ENCODE measurements at regions not wholly inside any gene's neighbourhood (a gene's known extent, or its start where the extent isn't known, plus 50 kb on each side); places are given as distances from the start of the nearest gene placed in this dataset.

DNA sequence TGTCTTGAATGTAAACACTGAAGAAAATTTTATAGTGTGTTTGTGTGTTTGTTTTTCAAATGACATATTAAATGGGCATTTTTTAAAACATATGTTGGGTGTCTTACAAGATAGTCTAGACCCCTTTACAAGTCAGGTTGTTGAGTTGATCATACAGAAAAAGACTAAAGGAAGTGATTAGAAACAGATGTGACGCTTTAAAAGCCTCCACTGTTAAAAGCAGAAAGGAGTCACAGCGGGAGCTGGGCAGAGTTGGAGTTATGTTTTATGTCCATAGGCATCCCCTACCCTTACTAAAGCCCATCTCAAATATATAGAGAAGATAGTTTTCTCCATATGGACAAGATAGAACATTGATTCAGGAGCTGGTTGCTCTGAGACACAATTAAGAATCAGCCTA is 393.9 kb downstream of the PLPP3 start:
- Histone ChIP-seq H3K36me3 (ENCODE audit: insufficient read depth, low read length) (no peaks in the 10 kb centered on the region), H3K4me2 (ENCODE audit: low read length) (no peak overlapping the region), H3K9me2 (ENCODE audit: insufficient read depth, low read length) (no peaks in the 10 kb centered on the region), H3K27ac (ENCODE audit: low read depth, low read length, poor library complexity, severe bottlenecking) (no peak overlapping the region), H3K79me2 (ENCODE audit: insufficient read depth, low read depth, low read length) (no peaks in the 10 kb centered on the region), H3K9me3 (ENCODE audit: low read length) (no peaks in the 10 kb centered on the region), H3K4me3 (ENCODE audit: low read depth, low read length, poor library complexity, severe bottlenecking) (no peak overlapping the region), H4K20me1 (ENCODE audit: insufficient read depth, low read length) (no peaks in the 10 kb centered on the region), H3K4me1 (ENCODE audit: insufficient read depth, low read length, poor library complexity, severe bottlenecking) (no peaks in the 10 kb centered on the region), H2AFZ (ENCODE audit: low read length) (no peak overlapping the region)
- CTCF ChIA-PET (ENCODE audit: unreplicated experiment) = interaction anchor here (0.6 kb wide), 1 partner anchor 264 kb away, joined by 3 read pairs; no protein-coding TSS in a partner anchor
- TF ChIP-seq EZH2phosphoT487 (IDR thresholded peaks at IDR 0.05; ENCODE audit: borderline replicate concordance, low read depth, low read length) = no peak
- TF ChIP-seq, protein P1, sequence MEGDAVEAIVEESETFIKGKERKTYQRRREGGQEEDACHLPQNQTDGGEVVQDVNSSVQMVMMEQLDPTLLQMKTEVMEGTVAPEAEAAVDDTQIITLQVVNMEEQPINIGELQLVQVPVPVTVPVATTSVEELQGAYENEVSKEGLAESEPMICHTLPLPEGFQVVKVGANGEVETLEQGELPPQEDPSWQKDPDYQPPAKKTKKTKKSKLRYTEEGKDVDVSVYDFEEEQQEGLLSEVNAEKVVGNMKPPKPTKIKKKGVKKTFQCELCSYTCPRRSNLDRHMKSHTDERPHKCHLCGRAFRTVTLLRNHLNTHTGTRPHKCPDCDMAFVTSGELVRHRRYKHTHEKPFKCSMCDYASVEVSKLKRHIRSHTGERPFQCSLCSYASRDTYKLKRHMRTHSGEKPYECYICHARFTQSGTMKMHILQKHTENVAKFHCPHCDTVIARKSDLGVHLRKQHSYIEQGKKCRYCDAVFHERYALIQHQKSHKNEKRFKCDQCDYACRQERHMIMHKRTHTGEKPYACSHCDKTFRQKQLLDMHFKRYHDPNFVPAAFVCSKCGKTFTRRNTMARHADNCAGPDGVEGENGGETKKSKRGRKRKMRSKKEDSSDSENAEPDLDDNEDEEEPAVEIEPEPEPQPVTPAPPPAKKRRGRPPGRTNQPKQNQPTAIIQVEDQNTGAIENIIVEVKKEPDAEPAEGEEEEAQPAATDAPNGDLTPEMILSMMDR (conservative IDR thresholded peaks at IDR 0.05; ENCODE audit: low read length) = no peak
- DNase-seq (ENCODE audit: low spot score) = no peak
- BruUV-seq (replicated peaks) = no TSS peak
- intact Hi-C loops (cut with micrococcal nuclease; ENCODE audit: unreplicated experiment) = no loop called here
- POLR2A ChIA-PET = interaction anchor here (1.0 kb wide), 1 partner anchor 772 kb away, joined by 3 read pairs; no protein-coding TSS in a partner anchor

DNA sequence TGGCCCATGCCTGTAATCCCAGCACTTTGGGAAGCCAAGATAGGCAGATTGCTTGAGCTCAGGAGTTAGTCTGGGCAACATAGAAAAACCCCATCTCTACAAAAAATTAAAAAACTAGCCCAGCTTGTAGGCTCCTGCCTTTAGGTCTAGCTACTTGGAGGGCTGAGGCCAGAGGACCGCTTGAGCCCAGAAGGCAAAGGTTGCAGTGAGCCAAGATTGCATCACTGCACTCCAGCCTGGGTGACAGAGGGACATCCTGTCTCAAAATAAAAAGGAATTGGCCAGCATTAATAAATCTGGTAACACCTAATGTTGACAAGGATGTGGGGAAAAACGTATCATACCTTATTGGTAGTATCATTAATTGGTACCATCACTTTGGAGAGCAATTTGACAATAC is 396.2 kb downstream of the PLPP3 start:
- H3K9me3 ChIP-seq (ENCODE audit: low read length) = no peaks in the 10 kb centered on the region
- CTCF ChIA-PET (ENCODE audit: unreplicated experiment) = no interaction called here
- BruUV-seq (replicated peaks) = no TSS peak
- intact Hi-C loops (cut with micrococcal nuclease; ENCODE audit: unreplicated experiment) = no loop called here
- no peaks in the 10 kb centered on the region for H3K4me1 ChIP-seq (ENCODE audit: insufficient read depth, low read length, poor library complexity, severe bottlenecking)
- H4K20me1 ChIP-seq (ENCODE audit: insufficient read depth, low read length) = no peaks in the 10 kb centered on the region
- no peak overlapping the region for H2AFZ ChIP-seq (ENCODE audit: low read length)
- H3K79me2 ChIP-seq (ENCODE audit: insufficient read depth, low read depth, low read length) = no peaks in the 10 kb centered on the region
- no peak overlapping the region for H3K27ac ChIP-seq (ENCODE audit: low read depth, low read length, poor library complexity, severe bottlenecking)
- DNase-seq (ENCODE audit: low spot score) = no peak
- POLR2A ChIA-PET = no interaction called here
- no peak for TF ChIP-seq EZH2phosphoT487 (IDR thresholded peaks at IDR 0.05; ENCODE audit: borderline replicate concordance, low read depth, low read length)
- TF ChIP-seq, protein P1 (conservative IDR thresholded peaks at IDR 0.05; ENCODE audit: low read length) = no peak
- no peaks in the 10 kb centered on the region for H3K36me3 ChIP-seq (ENCODE audit: insufficient read depth, low read length)
- H3K9me2 ChIP-seq (ENCODE audit: insufficient read depth, low read length) = no peaks in the 10 kb centered on the region
- no peak overlapping the region for H3K4me3 ChIP-seq (ENCODE audit: low read depth, low read length, poor library complexity, severe bottlenecking)
- no peak overlapping the region for H3K4me2 ChIP-seq (ENCODE audit: low read length)

DNA sequence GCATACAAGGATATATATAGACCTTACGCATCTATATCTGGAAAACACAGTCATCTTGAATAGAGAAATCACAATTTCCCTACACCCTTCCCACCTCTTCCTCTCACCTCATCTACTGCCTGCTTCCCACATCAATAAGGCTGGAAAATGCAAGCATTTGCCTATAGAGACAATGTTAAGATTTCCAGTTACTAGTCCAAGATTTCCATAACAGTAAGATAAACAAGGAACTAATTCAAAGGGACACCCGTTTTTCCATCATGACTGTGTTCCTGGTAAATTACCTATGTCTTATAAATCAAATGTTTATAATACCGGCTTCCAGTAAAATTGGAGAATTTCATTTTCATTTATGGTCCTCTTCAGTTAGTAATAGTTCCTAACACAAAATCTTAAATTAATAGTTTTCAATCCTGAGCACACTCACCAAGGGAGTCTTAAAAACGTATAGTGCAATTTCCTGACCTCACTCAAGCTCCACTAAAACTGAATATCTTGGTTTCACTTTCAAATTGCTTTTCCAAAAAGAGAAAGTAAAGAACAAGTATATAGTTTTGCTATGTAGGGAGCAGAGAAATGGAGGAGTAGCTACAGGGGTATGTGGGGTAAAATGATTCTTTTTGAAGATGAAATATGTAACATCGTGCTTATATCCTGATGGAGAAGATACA is 398.7 kb downstream of the PLPP3 start:
- Histone ChIP-seq H3K9me2 (ENCODE audit: insufficient read depth, low read length) (no peaks in the 10 kb centered on the region), H3K4me1 (ENCODE audit: insufficient read depth, low read length, poor library complexity, severe bottlenecking) (no peaks in the 10 kb centered on the region), H4K20me1 (ENCODE audit: insufficient read depth, low read length) (no peaks in the 10 kb centered on the region), H3K79me2 (ENCODE audit: insufficient read depth, low read depth, low read length) (no peaks in the 10 kb centered on the region), H3K9me3 (ENCODE audit: low read length) (no peaks in the 10 kb centered on the region), H2AFZ (ENCODE audit: low read length) (no peak overlapping the region), H3K36me3 (ENCODE audit: insufficient read depth, low read length) (no peaks in the 10 kb centered on the region), H3K4me3 (ENCODE audit: low read depth, low read length, poor library complexity, severe bottlenecking) (no peak overlapping the region), H3K27ac (ENCODE audit: low read depth, low read length, poor library complexity, severe bottlenecking) (no peak overlapping the region), H3K4me2 (ENCODE audit: low read length) (no peak overlapping the region)
- BruUV-seq (replicated peaks) = no TSS peak
- ChIA-PET POLR2A (interaction anchor here (0.6 kb wide), 1 partner anchor 22 kb away, joined by 3 read pairs; no protein-coding TSS in a partner anchor), CTCF (ENCODE audit: unreplicated experiment) (no interaction called here)
- DNase-seq (ENCODE audit: low spot score) = no peak
- TF ChIP-seq, protein P1 (conservative IDR thresholded peaks at IDR 0.05; ENCODE audit: low read length) = no peak
- no peak for TF ChIP-seq EZH2phosphoT487 (IDR thresholded peaks at IDR 0.05; ENCODE audit: borderline replicate concordance, low read depth, low read length)
- intact Hi-C loops (cut with micrococcal nuclease; ENCODE audit: unreplicated experiment) = no loop called here
